ENCODE measurements at regions not wholly inside any gene's neighbourhood (a gene's known extent, or its start where the extent isn't known, plus 50 kb on each side); places are given as distances from the start of the nearest gene placed in this dataset.

- H3K4me3 ChIP-seq (ENCODE audit: low read depth, low read length): no peak overlapping the region
- TF ChIP-seq CTCF (conservative IDR thresholded peaks at IDR 0.05; ENCODE audit: low read depth, low read length): no peak
- no peak for DNase-seq (ENCODE audit: low read depth)
Measured at GRCh38 chr2:173806761-173807160, 158.4 kb downstream of the SP3 start.

- no peak for DNase-seq (ENCODE audit: low read depth)
- TF ChIP-seq CTCF (conservative IDR thresholded peaks at IDR 0.05; ENCODE audit: low read depth, low read length): no peak
Measured at GRCh38 chr2:173808718-173809117, 156.5 kb downstream of the SP3 start.

GRCh38 chr2:173812321-173812720 lies 152.9 kb downstream of the SP3 start:
- H3K4me3 ChIP-seq (ENCODE audit: low read depth, low read length): no peak overlapping the region
- no peak for TF ChIP-seq CTCF (conservative IDR thresholded peaks at IDR 0.05; ENCODE audit: low read depth, low read length)
- no peak for DNase-seq (ENCODE audit: low read depth)

More at GRCh38 chr2:173808718-173809117, 156.5 kb downstream of the SP3 start:
- H3K4me3 ChIP-seq (ENCODE audit: low read depth, low read length): no peak overlapping the region

- no peak for DNase-seq (ENCODE audit: low read depth)
- no peak overlapping the region for H3K4me3 ChIP-seq (ENCODE audit: low read depth, low read length)
- TF ChIP-seq CTCF (conservative IDR thresholded peaks at IDR 0.05; ENCODE audit: low read depth, low read length): no peak
Measured at GRCh38 chr2:173814306-173814705, 150.9 kb downstream of the SP3 start.

GRCh38 chr2:173815772-173816171 lies 149.4 kb downstream of the SP3 start:
- no peak overlapping the region for H3K4me3 ChIP-seq (ENCODE audit: low read depth, low read length)
- TF ChIP-seq CTCF (conservative IDR thresholded peaks at IDR 0.05; ENCODE audit: low read depth, low read length): no peak
- no peak for DNase-seq (ENCODE audit: low read depth)

- DNase-seq (ENCODE audit: low read depth): no peak
Measured at GRCh38 chr2:173817582-173817981, 147.6 kb downstream of the SP3 start.

More at GRCh38 chr2:173817582-173817981, 147.6 kb downstream of the SP3 start:
- H3K4me3 ChIP-seq (ENCODE audit: low read depth, low read length): no peak overlapping the region
- TF ChIP-seq CTCF (conservative IDR thresholded peaks at IDR 0.05; ENCODE audit: low read depth, low read length): no peak

Data from epithelial cell of proximal tubule (primary cell).